PC-9 (cell line): ENCODE measurements at regions not wholly inside any gene's neighbourhood (a gene's known extent, or its start where the extent isn't known, plus 50 kb on each side); places are given as distances from the start of the nearest gene placed in this dataset.

ENCODE experiments used
- CTCF ChIP-seq: fragments of 200-600 bp; sonication (generic); conservative IDR thresholded peaks from 2 replicates; pipeline ENCODE4 v1.6.1; 2017; ENCODE audit warnings: mixed run types, antibody characterized with exemption, mild to moderate bottlenecking, moderate library complexity
- EZH2 ChIP-seq: fragments of 200-600 bp; sonication (generic); IDR thresholded peaks from 2 replicates; pipeline ENCODE4 v1.8.0; 2017; ENCODE audit warnings: antibody characterized with exemption, low read depth

GRCh38 chr5:87048156-87048555, 219.5 kb upstream of the RASA1 start:
- TF ChIP-seq CTCF (no peak), EZH2 (no peak)
